NT2/D1 (cell line): ENCODE measurements at regions not wholly inside any gene's neighbourhood (a gene's known extent, or its start where the extent isn't known, plus 50 kb on each side); places are given as distances from the start of the nearest gene placed in this dataset.

ENCODE experiments used
- DNase-seq: peaks from one replicate; pipeline ENCODE4 v3.0.0-alpha.2; 2011; ENCODE audit warnings: low read depth, low spot score
- H3K27me3 ChIP-seq: 2 replicates; pipeline ENCODE4 v1.6.0; 2011; ENCODE audit warnings: mild to moderate bottlenecking; ENCODE audit not compliant: insufficient read length, insufficient read depth
- H3K36me3 ChIP-seq: 2 replicates; pipeline ENCODE4 v1.6.1; 2011; ENCODE audit warnings: mild to moderate bottlenecking, low read length, mixed read lengths; ENCODE audit not compliant: insufficient read depth, insufficient read length
- H3K4me1 ChIP-seq: 2 replicates; pipeline ENCODE4 v1.5.1; 2011; ENCODE audit not compliant: insufficient read depth, insufficient read length
- H3K4me3 ChIP-seq: 2 replicates; pipeline ENCODE4 v1.5.1; 2011; ENCODE audit warnings: low read depth; ENCODE audit not compliant: insufficient read length
- H3K9ac ChIP-seq: 2 replicates; pipeline ENCODE4 v1.6.0; 2011; ENCODE audit warnings: low read depth; ENCODE audit not compliant: insufficient read length
- H3K9me3 ChIP-seq: 2 replicates; pipeline ENCODE4 v1.5.1; 2011; ENCODE audit warnings: mild to moderate bottlenecking, low read length; ENCODE audit not compliant: insufficient read depth
- SUZ12 ChIP-seq: IDR thresholded peaks from 2 replicates; pipeline ENCODE4 v1.6.1; 2011; ENCODE audit not compliant: insufficient read length, insufficient read depth; ENCODE audit errors: extremely low read depth
- YY1 ChIP-seq: IDR thresholded peaks from 2 replicates; pipeline ENCODE4 v1.6.1; 2011; ENCODE audit not compliant: insufficient read length, insufficient read depth
- ZNF274 ChIP-seq: IDR thresholded peaks from 2 replicates; pipeline ENCODE4 v1.6.1; 2011; ENCODE audit warnings: mild to moderate bottlenecking, low read depth, low read length

DNA sequence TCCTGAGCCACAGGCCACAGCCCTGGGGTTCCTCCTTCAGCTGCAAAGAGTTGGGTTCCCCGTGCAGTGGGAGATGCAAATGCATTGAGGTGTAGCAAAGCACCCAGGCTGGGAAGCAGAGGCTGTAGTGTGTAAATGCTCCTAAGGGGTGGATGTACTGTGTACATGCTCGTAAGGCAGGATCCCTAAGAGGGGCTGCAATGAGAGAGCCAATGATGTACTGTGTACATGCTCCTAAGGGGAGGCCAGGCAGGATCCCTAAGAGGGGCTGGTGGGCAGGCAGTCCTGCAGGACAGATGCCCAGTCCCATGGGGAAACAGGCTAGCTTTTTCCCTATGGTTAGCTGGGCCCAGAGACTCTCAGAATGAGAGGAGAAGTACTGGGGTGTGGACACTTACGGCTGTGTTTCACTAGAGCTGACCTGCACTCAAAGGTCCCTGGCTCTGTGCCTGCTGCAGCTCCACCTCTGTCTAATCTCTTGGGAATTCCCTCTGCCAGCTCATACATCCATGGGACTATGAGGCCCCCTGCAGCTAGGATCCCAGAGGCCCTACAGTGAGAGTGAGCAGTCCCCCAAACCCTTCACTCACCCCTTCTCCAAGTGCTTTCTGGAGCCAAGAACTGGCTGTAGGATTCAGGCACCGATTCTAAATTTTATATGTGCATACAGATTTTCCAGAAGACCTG, 261.9 kb upstream of the LUZP2 start:
- H3K4me3 ChIP-seq = no peak overlapping the region
- TF ChIP-seq ZNF274 (no peak), YY1 (no peak), SUZ12 (no peak)
- H3K27me3 ChIP-seq = no peaks in the 10 kb centered on the region
- no peaks in the 10 kb centered on the region for H3K36me3 ChIP-seq
- no peaks in the 10 kb centered on the region for H3K9me3 ChIP-seq
- no peak overlapping the region for H3K9ac ChIP-seq
- no peak for DNase-seq
- H3K4me1 ChIP-seq = no peaks in the 10 kb centered on the region

GRCh38 chr11:24238771-24239645, 257.8 kb upstream of the LUZP2 start:
- TF ChIP-seq SUZ12 = no peak
- TF ChIP-seq YY1 = no peak
- TF ChIP-seq ZNF274 = no peak
- no peaks in the 10 kb centered on the region for H3K9me3 ChIP-seq
- no peaks in the 10 kb centered on the region for H3K4me1 ChIP-seq
- H3K36me3 ChIP-seq = no peaks in the 10 kb centered on the region
- no peak for DNase-seq
- no peaks in the 10 kb centered on the region for H3K27me3 ChIP-seq
- H3K9ac ChIP-seq = no peak overlapping the region
- no peak overlapping the region for H3K4me3 ChIP-seq

GRCh38 chr11:24239930-24240329, 256.9 kb upstream of the LUZP2 start:
- H3K9ac ChIP-seq = no peak overlapping the region
- H3K9me3 ChIP-seq = no peaks in the 10 kb centered on the region
- TF ChIP-seq ZNF274 = no peak
- TF ChIP-seq YY1 = no peak
- TF ChIP-seq SUZ12 = no peak
- no peaks in the 10 kb centered on the region for H3K27me3 ChIP-seq
- H3K4me1 ChIP-seq = no peaks in the 10 kb centered on the region
- H3K36me3 ChIP-seq = no peaks in the 10 kb centered on the region
- DNase-seq = no peak
- H3K4me3 ChIP-seq = no peak overlapping the region

DNA sequence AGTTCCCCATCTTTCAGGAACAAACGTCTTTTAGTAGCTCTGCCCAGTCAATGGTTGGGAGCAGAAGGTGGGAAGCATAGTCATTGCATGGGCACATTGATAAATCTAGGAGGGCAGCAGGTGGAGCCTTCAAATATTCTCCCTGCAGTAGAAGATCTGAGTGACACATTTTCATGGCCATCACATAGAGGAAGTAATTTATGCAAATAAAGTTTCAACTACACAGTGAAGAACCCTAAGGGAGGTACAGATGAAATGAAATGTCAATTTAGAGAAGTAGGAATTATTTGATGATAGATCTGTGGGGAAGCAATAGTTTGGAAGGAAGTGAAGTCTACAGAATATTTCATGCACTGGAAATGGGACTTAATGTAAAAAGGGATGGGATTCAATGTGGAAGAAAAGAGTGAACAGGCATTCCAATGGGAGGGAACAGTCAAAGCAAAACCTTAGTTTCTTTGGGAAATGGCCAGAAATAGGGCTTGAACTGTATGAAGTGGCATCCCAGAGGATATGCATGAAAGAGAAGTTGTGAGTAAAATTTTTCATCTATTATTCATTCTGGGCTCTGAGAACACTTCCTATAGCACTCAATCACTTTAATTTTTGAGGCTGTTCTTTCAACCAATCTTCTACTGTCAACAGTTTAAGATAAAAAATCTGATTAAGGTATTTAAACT, 256.2 kb upstream of the LUZP2 start:
- H3K4me1 ChIP-seq = no peaks in the 10 kb centered on the region
- H3K27me3 ChIP-seq = no peaks in the 10 kb centered on the region
- H3K36me3 ChIP-seq = no peaks in the 10 kb centered on the region
- H3K4me3 ChIP-seq = no peak overlapping the region
- no peak for TF ChIP-seq SUZ12
- TF ChIP-seq YY1 = no peak
- TF ChIP-seq ZNF274 = no peak
- no peaks in the 10 kb centered on the region for H3K9me3 ChIP-seq
- DNase-seq = no peak
- no peak overlapping the region for H3K9ac ChIP-seq

DNA sequence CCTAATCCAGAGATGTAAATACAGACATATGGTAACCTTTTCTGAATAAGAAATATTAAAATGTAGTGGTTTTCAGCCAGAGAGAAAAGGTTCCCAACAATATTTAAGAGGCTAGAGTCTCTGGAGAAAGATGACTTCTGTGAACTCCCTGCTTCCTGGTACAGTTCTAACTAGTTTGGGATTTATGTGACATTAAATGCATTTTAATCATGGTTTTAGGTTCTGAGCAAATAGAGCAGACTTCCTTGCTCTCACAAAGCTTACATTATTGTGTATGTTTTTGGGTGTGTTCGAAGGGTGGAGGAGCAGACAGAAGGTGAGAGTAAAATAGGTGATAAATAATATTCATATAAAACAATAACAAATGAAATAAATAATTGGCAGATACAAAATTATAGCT, 250.1 kb upstream of the LUZP2 start:
- Histone ChIP-seq H3K4me1 (no peaks in the 10 kb centered on the region), H3K36me3 (no peaks in the 10 kb centered on the region), H3K9me3 (no peaks in the 10 kb centered on the region), H3K4me3 (no peak overlapping the region), H3K27me3 (no peaks in the 10 kb centered on the region), H3K9ac (no peak overlapping the region)
- no peak for DNase-seq
- TF ChIP-seq ZNF274 (no peak), SUZ12 (no peak), YY1 (no peak)

- no peak for TF ChIP-seq YY1
- TF ChIP-seq SUZ12 = no peak
- no peak for TF ChIP-seq ZNF274
- H3K36me3 ChIP-seq = no peaks in the 10 kb centered on the region
- H3K27me3 ChIP-seq = no peaks in the 10 kb centered on the region
- H3K9me3 ChIP-seq = no peaks in the 10 kb centered on the region
- no peak overlapping the region for H3K9ac ChIP-seq
- no peak overlapping the region for H3K4me3 ChIP-seq
- DNase-seq = no peak
- no peaks in the 10 kb centered on the region for H3K4me1 ChIP-seq
These were observed 249.0 kb upstream of the LUZP2 start for GRCh38 chr11:24247846-24248245.

GRCh38 chr11:24249921-24250320, 246.9 kb upstream of the LUZP2 start:
- Histone ChIP-seq H3K4me3 (no peak overlapping the region), H3K9ac (no peak overlapping the region), H3K27me3 (no peaks in the 10 kb centered on the region), H3K4me1 (no peaks in the 10 kb centered on the region), H3K36me3 (no peaks in the 10 kb centered on the region), H3K9me3 (no peaks in the 10 kb centered on the region)
- no peak for DNase-seq
- TF ChIP-seq SUZ12 (no peak), ZNF274 (no peak), YY1 (no peak)
